DND-41 (cell line): ENCODE measurements at regions not wholly inside any gene's neighbourhood (a gene's known extent, or its start where the extent isn't known, plus 50 kb on each side); places are given as distances from the start of the nearest gene placed in this dataset.

Source experiments
- ATAC-seq: fragments of 200-7000 bp; cut with Tn5 transposase; 3 replicates; pipeline ENCODE4 v1.9.1; 2021; ENCODE audit warnings: low read depth; ENCODE audit not compliant: insufficient read depth
- DNase-seq: peaks from one replicate; pipeline ENCODE4 v3.0.0-alpha.2; 2020
- H2AFZ ChIP-seq: 2 replicates; pipeline ENCODE4 v1.6.0; 2012; ENCODE audit warnings: low read depth, low read length
- H3K27ac ChIP-seq: 2 replicates; pipeline ENCODE4 v1.5.1; 2012; ENCODE audit warnings: low read length, inconsistent platforms
- H3K27me3 ChIP-seq: fragments of 200-600 bp; sonication (generic); 2 replicates; pipeline ENCODE4 v1.6.0; 2012; ENCODE audit warnings: low read length, mild to moderate bottlenecking, inconsistent platforms; ENCODE audit not compliant: insufficient read depth, poor library complexity
- H3K36me3 ChIP-seq: 2 replicates; pipeline ENCODE4 v1.5.1; 2012; ENCODE audit warnings: low read length, inconsistent platforms; ENCODE audit not compliant: insufficient read depth
- H3K4me1 ChIP-seq: 2 replicates; pipeline ENCODE4 v1.5.1; 2012; ENCODE audit warnings: mild to moderate bottlenecking, low read length; ENCODE audit not compliant: insufficient read depth
- H3K4me2 ChIP-seq: 2 replicates; pipeline ENCODE4 v1.6.0; 2012; ENCODE audit warnings: mild to moderate bottlenecking, moderate library complexity, low read length, inconsistent platforms; ENCODE audit not compliant: insufficient read depth
- H3K4me3 ChIP-seq, 2 experiments: fragments of 200-600 bp in 1 of 2; shearing (Covaris generic) in 1 of 2; 2 replicates each; pipeline ENCODE4 v1.5.1; 2012 to 2016; ENCODE audit warnings: inconsistent platforms in 2 of 2, low read length in 2 of 2, mild to moderate bottlenecking in 2 of 2, low read depth in 1 of 2, moderate library complexity in 1 of 2
- H3K79me2 ChIP-seq: 2 replicates; pipeline ENCODE4 v1.6.0; 2012; ENCODE audit warnings: low read length, inconsistent platforms; ENCODE audit not compliant: insufficient read depth
- H3K9ac ChIP-seq: 2 replicates; pipeline ENCODE4 v1.6.0; 2012; ENCODE audit warnings: low read depth, mild to moderate bottlenecking, inconsistent platforms, low read length, moderate library complexity
- H3K9me3 ChIP-seq: 2 replicates; pipeline ENCODE4 v1.5.1; 2012; ENCODE audit warnings: low read length, moderate library complexity, mild to moderate bottlenecking, inconsistent platforms; ENCODE audit not compliant: insufficient read depth, severe bottlenecking
- H4K20me1 ChIP-seq: 2 replicates; pipeline ENCODE4 v1.6.0; 2012; ENCODE audit warnings: low read length; ENCODE audit not compliant: insufficient read depth
- CTCF ChIP-seq: IDR thresholded peaks from 2 replicates; pipeline ENCODE4 v1.5.1; 2012; ENCODE audit warnings: borderline replicate concordance, low read length, moderate library complexity, mild to moderate bottlenecking; ENCODE audit not compliant: poor library complexity, severe bottlenecking; ENCODE audit errors: extremely low read depth
- EZH2 ChIP-seq: IDR thresholded peaks from 3 replicates; pipeline ENCODE4 v1.6.1; 2012; ENCODE audit warnings: borderline replicate concordance, low read depth, mild to moderate bottlenecking, moderate library complexity, low read length, inconsistent platforms; ENCODE audit not compliant: severe bottlenecking

GRCh38 chr13:76503766-76504165 lies 382.4 kb downstream of the KCTD12 start:
- ATAC-seq (no peak), DNase-seq (no peak)
- no peak overlapping the region for H3K9ac ChIP-seq

GRCh38 chr13:76503291-76503690 lies 382.9 kb downstream of the KCTD12 start:
- no peaks in the 10 kb centered on the region for H4K20me1 ChIP-seq
- no peak for ATAC-seq
- TF ChIP-seq CTCF: no peak
- TF ChIP-seq EZH2: no peak
- no peaks in the 10 kb centered on the region for H3K27me3 ChIP-seq
- H3K36me3 ChIP-seq: no peaks in the 10 kb centered on the region
- no peak overlapping the region for H2AFZ ChIP-seq
- H3K27ac ChIP-seq: no peak overlapping the region
- no peaks in the 10 kb centered on the region for H3K79me2 ChIP-seq
- DNase-seq: no peak
- H3K4me1 ChIP-seq: no peaks in the 10 kb centered on the region
- no peak overlapping the region for H3K4me2 ChIP-seq
- no peak overlapping the region for H3K4me3 ChIP-seq
- no peaks in the 10 kb centered on the region for H3K9me3 ChIP-seq
- no peak overlapping the region for H3K9ac ChIP-seq

More at GRCh38 chr13:76503766-76504165, 382.4 kb downstream of the KCTD12 start:
- Histone ChIP-seq H3K27ac (no peak overlapping the region), H2AFZ (no peak overlapping the region), H3K79me2 (no peaks in the 10 kb centered on the region), H3K4me1 (no peaks in the 10 kb centered on the region), H3K4me3 (no peak overlapping the region), H4K20me1 (no peaks in the 10 kb centered on the region), H3K27me3 (no peaks in the 10 kb centered on the region), H3K4me2 (no peak overlapping the region), H3K9me3 (no peaks in the 10 kb centered on the region), H3K36me3 (no peaks in the 10 kb centered on the region)
- TF ChIP-seq CTCF (no peak), EZH2 (no peak)

- Histone ChIP-seq H3K27ac (no peak overlapping the region), H3K4me3 (no peak overlapping the region), H2AFZ (no peak overlapping the region), H3K9me3 (no peaks in the 10 kb centered on the region), H3K36me3 (no peaks in the 10 kb centered on the region), H3K9ac (no peak overlapping the region), H3K79me2 (no peaks in the 10 kb centered on the region), H4K20me1 (no peaks in the 10 kb centered on the region), H3K4me1 (no peaks in the 10 kb centered on the region), H3K4me2 (no peak overlapping the region), H3K27me3 (no peaks in the 10 kb centered on the region)
- TF ChIP-seq EZH2 (no peak), CTCF (no peak)
- DNase-seq (no peak), ATAC-seq (no peak)
Measured at GRCh38 chr13:76500894-76501293, 385.3 kb downstream of the KCTD12 start.

GRCh38 chr13:76499891-76500290 lies 386.3 kb downstream of the KCTD12 start:
- Histone ChIP-seq H3K4me2 (no peak overlapping the region), H4K20me1 (no peaks in the 10 kb centered on the region), H3K27me3 (no peaks in the 10 kb centered on the region), H3K4me3 (no peak overlapping the region), H2AFZ (no peak overlapping the region), H3K79me2 (no peaks in the 10 kb centered on the region), H3K4me1 (no peaks in the 10 kb centered on the region), H3K27ac (no peak overlapping the region), H3K36me3 (no peaks in the 10 kb centered on the region), H3K9ac (no peak overlapping the region), H3K9me3 (no peaks in the 10 kb centered on the region)
- no peak for DNase-seq
- TF ChIP-seq EZH2 (no peak), CTCF (no peak)
- no peak for ATAC-seq
